ENCODE measurements at regions not wholly inside any gene's neighbourhood (a gene's known extent, or its start where the extent isn't known, plus 50 kb on each side); places are given as distances from the start of the nearest gene placed in this dataset.
"Not testable (repeated sequence)": the region's sequence is repeated elsewhere in the genome, so short reads cannot be mapped to it uniquely, and the experiment has no call there.

DNA sequence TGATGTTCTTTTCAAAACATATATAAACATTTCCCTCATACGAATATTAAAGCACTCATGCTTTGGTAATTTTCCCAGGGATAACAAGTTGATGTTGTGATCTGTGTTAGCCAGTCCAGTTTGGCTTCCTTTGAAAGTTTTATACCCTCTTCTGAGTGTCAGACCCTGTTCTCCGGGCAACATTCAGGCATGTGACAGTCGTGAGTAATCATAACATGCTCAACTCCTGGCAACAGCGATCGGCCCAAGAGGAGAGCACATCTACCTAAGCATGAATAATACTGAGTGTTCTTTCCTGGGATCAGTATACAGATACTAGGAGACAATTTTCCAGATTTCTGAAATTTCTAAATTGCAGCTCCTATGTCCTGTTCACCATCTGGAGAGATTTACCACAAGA, 1086.4 kb downstream of the CDH8 start:
- DNase-seq = no peak

DNA sequence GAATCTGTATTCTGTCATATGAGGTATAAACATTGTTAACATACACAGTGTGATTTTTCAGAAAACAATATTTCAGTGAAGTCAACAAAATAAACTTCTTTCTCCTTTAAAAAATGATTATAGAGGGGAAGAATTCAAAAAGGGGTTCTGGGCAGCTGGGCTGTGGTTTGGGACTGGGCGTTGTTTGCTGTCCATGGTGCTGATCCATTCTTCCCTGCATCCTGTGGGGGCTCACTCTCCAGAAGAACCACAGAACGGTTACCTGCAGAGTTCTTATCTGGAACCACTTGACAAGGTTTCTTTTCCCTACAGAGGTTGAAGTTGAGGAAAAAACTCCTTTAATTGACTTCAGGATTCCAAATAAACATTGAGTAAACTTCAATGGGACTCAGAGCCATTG, 1091.0 kb downstream of the CDH8 start:
- DNase-seq = no peak

DNA sequence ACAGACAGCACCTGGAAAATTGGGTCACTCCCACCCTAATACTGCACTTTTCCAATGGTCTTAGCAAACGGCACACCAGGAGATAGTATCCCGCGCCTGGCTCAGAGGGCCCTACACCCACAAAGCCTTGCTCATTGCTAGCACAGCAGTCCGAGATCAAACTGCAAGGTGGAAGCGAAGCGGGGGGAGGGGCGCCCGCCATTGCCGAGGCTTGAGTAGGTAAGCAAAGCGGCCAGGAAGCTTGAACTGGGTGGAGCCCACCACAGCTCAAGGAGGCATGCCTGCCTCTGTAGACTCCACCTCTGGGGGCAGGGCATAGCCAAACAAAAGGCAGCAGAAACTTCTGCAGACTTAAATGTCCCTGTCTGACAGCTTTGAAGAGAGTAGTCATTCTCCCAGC, 1100.0 kb downstream of the CDH8 start:
- DNase-seq = not testable (repeated sequence)

DNA sequence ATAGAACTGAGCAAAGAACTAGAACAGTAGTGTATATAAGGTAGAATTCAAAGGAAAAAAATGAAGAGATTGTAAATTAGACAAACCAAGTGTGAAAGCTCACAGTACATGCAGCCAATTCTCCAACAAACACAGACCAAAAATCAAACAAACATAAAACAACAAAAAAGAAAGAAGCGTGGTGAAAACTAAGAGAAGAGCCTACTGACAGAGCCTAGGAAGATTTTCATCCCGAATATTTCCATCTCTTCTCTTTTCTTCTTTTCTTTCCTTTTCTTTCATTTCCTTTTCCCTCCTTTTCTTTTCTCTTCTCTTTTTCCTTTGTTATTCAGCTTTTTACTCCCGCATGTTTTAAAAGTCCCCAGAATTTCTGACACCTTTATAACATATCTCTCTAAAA, 1103.6 kb downstream of the CDH8 start:
- DNase-seq = no peak

DNA sequence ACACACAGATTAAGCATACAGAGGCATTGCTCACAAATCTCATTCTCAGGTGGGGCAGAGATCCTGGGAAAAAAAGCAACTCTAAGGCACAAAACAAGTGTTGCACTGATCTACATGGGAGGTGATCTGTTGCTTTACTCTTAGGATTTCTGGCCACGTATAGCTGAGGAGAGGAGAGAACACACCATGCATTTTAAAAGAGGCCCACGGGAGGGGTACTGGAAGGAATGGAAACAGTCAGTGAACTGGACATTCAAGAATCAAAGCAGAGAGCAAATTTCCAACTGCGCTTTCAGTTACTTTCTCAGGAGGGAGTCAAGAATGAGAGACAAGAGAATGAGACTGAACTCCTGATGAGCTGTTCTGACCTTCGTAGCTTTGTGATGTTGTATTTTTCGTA, 1105.9 kb downstream of the CDH8 start:
- no peak for DNase-seq

DNA sequence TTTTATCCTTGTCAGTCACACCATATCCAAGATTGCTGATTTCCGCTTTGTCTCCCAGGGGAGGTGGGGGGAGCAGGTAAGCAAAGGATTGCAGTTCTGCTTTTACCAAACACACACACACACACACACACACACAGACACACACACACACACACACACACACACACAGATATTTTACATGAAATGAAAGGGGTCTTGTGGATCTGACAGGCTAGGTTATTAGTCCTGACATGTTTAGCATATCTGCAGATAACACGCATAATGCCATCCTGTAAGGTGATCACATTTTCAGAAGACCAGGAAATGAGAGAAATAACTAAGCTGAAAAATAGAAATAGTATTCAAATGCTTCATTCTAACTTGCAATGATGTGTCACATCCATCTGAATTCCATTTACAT, 1113.3 kb downstream of the CDH8 start:
- no peak for DNase-seq

DNA sequence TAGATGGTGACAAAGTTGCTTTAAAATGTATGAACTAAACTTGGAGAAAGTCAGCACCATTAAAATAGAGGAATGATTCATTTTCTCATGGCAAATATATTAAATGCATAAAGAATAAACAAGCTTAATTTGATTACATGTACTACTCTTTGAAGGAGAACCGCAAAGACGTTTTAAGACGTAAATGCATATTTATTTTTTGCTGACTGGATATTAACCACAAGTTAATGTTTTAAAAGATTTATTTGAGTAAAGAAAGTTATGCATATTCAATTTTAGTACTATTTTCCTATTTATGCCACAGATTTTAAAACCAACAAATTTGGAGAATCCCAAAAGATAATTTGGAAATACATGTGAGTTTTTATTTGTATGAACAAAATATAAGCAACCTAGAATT, 1121.9 kb downstream of the CDH8 start:
- no peak for DNase-seq

DNA sequence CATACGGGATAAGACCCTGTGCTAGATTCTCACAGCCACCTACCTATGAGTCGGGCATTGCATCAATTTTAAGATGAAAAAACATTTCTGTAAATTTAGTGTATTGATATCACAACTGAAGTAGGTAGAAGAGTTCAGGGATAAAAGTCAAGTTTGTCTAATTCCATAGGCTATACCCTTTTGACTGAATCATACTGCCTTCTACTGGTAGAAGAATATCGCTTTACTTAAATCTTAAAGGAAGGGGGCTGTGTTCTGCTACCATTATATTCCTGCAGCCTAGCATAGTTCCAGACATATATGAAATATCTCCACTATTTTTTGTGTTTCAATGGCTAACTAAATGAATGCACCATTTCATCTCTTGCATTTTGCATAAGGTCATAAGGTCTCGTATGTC, 1128.6 kb downstream of the CDH8 start:
- DNase-seq = no peak

DNA sequence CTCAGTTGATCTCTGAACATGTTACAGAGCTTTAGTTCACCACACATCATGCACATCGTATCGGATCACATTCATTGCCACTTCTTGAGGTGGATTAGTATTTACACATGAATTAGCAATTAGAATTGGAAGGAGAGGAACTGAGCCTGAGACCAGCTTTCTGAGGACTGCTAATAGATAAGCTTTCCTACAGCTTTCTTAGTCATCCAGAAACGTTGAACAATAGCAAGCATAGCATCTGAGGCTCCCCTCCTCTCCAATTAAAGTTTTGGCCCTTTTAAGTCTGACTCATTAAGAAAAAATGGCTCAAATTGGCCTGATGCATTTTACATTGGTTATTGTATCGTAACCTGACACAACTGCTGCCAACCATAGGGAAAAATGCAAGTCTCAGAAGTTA, 1130.4 kb downstream of the CDH8 start:
- no peak for DNase-seq

DNA sequence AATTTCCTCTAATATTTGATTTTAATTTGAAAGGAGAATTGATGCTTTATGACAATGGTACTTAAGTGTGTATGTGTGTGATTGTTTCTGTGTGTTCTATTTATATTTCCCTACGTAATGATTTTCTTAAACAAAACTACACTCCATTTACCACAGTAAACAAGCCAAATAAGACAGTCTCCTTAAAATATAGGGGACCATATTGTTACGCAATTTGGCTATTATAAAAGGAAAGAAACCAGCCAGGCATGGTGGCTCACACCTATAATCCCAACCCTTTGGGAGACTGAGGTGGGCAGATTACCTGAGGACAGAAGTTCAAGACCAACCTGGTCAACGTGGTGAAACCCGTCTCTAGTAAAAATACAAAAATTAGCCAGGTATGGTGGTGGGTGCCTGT, 1134.1 kb downstream of the CDH8 start:
- no peak for DNase-seq

DNA sequence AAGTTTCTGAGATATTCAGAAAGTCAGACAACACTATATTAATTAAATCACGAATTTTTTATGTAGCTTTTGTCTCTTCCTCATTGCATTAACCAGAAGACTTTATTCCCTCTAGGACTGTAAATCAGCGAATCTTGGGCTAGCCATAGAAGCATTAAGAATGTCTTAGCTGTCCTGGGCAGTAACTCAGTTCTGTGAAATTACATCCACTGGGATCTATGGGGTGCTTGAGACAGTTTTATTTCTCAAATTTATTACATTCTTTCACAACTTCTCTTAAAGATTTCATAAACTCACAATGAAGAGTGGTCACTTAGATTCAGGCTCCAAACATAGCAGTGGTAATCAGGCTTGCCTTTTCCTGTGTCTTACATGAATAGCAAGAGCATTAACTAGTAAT, 1153.4 kb downstream of the CDH8 start:
- no peak for DNase-seq

DNA sequence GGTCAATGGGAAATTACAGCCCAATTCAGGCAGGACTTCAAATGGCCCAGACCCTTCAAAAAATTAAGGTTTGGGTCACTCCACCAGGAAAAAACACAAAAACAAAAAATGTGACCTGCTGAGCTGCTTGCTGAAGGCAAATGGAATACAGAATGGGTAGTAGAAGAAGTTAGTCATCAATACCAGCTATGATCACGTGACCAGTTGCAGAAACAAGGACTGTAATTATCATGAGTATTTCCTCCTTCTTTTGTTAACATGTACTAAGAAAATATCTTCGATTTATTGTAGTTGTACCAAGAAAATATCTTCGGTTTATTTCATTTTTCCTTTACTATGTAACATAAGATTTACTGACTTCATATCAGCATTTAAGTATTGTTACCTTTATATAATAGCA, 1183.6 kb downstream of the CDH8 start:
- no peak for DNase-seq

DNA sequence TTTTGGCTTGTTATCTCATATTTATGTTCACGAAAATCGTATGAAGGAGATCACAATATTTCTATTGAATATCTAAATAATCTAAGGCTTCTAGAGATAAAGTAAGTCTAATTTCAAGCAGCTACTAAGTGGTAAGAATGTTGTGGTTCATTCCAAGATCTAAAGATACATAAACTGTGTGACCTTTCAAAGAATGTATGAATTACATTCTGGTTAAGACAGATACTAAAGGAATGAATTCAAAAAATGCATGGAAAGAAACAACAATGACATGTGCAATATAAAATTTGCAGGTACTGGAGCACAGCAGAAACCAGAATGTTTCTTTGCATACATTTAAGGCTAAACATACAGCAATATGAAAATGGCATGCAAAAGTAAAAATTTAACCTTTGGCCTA, 1214.6 kb downstream of the CDH8 start:
- no peak for DNase-seq

DNA sequence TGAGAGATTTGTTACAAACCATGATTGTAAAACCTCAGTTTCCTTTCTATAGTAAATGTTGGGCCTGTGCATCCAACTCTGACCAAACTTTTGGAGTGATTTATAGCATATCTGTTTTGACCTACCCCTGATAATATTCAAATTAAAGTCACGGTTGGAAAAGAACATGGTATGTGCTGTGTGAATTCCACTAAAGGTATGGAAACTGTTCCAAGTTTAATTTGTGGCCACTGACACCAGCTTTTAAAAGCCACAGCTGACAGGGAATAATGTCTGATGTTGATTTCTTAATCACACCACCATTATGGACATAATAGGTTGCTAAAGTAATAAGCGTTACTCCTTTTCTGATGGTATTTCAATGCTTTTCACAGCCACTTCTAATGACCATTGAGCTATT, 1215.9 kb downstream of the CDH8 start:
- DNase-seq = no peak

DNA sequence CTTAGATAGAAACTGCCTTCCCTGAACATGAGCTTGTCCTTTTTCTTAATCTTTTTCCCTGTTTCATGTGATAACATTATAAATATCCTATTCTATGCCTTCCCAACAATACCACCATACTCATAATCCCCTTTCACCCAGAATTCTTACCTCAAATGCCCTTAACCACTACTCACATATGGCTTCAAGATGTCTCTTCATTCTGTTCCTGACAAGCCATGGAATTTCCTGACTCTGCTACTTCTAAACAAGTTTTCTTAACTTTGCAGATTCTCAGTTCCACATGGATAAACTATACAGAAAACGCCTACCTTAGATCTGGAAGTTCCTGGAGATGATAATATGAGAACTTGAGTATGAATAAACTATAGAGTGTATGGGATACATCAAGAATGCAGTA, 1217.8 kb downstream of the CDH8 start:
- no peak for DNase-seq

DNA sequence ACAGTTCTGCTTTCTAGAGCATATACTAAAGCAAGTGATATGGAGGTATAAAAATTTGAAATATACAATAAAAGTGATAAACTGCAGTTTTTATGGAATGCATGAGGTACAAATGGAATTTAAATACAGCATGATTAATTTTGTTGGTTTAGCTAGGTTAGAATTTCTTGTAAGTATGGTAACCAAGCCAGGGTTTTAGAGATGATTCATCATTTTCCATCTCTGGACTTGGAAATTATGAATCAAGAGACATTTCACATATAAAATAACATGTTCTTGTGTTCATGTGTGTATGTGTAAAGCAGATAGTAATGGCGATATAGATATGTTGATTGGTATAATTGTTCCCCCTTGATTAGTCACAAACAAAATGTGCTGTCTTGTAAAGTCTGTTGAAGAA, 1219.8 kb downstream of the CDH8 start:
- DNase-seq = no peak

DNA sequence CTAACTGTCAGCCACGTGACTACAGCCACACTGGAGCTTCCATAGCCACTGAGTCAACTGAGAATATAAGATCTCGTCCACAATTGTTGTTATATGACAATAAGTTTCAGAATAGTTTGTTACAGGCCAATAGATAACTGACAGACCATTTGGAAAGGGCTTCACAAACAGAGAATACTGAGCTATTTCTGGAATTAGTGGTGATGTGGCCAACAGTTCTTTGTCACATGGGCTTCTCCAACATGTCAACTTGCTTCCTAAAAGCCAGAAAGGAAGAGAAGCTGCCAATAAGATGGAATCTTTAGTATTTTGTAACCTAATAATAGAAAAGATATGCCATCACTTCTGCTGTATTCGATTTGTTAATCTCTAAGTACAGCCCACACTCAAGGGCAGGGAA, 1220.4 kb downstream of the CDH8 start:
- no peak for DNase-seq

DNA sequence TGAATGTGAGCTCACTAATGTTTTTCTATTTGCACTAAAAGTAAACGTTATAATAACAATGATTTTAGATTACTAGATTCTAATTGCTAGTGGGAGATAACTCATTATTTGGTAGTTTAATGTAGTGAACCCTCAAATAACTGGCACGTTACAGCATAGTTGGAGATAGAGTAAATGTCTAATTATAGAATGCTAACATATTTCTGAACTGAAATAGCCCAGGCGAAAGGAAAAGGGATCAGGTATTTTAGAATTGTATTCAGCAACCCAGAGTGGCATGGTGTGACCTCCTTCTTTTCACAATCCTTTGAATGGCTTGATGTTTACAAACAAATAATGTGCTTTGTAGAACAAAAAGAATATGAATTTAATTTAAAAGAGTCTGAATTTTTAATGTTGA, 1221.2 kb downstream of the CDH8 start:
- DNase-seq = no peak

DNA sequence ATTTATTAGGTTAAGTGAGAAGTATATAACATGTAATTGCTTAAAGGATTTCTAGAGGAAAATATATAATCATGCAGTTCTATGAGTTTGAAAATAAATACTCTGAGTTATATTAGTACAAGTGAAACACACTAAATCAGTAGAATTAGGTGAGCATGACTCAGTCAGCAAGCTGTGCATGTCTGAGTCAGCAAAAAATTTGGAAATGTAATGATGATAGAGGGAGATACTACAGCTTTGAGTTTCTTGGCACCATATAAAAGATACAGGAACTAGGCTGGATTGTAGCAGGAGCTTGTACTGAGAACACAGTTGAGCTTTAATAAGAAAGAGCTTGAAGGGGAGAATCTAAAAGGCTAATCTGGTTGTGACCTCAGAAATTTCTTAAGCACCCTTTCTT, 1224.6 kb downstream of the CDH8 start:
- no peak for DNase-seq

DNA sequence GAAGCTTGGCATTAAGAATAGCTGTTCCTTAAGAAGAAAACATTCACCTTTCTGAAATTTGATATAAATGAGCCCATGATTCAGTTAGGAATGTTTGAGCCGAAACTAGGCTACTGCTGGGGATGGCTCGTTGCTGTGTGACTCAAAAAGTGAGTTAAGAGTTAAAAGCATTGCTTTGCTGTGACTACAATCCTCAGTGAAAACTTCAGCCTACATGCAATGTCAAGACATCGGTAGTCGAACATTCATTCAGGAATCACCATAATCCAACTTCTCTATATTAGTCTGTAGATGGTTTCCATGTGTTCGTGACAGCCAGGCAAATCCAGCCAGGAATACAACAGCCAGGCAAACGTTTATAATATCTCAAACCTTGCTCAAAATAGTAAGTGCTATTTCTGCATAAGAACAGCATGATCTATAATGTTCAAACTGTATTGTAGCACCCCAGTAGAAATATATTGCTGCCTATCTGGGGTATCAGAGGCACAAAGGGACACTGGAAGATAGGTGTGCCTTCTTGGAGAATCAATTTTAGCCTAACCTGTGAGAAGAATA, 1225.1 kb downstream of the CDH8 start:
- no peak for DNase-seq

DNA sequence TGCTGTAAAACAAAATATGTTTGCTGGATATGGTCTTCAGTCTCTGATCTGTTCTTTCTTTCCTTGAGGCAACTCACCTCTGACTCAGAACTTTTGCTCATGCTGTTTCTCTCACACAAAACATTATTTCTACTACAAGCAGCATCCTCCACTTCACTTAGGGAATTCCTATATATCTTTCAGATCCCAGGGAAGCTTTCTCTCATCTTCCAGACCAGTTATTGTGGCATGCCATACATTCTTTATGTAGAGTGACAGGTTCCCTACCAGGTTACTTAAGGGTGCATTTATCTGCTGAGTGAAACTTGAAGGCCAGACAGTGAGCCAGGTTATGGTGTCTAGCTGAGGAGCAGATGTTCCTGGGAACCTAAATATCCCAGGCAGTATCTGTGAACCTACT, 1226.0 kb downstream of the CDH8 start:
- DNase-seq = no peak

DNA sequence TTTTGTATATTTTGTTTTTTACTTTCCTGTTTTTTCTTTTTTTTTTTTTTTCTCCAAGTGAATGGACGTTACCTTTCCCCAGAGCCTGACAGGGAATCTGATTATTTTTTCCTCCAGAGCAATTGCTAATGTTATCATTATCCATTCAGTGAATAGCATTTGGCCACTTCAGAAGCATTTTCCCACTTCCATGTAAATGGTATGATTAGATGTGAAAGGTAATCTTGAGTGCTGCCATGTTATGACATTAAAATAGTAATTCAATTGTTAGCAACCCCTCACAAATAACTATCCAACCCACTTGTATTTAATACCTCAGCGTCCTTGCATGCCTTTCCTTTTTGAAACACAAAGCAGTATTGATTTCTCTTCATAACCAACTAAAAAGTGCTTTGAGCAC, 1243.8 kb downstream of the CDH8 start:
- no peak for DNase-seq

DNA sequence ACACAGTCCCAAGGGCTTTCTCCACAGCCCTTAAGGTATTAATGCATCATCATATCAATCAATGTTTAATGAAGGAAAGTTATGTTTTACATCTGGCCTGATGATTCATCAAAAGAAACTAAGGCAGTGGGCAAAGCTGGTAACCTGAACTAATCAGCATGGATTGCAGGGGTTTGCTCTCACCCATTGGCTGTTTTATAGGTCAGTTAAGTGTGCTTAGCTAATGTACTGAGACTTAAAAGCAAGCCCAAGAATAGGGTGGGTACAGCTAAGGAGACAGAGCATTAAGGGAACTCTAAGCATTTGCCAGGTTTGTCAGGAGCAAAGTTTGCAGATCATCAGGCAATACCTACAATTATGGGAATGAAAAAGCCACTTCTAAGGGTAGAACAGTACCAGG, 1247.6 kb downstream of the CDH8 start:
- no peak for DNase-seq

DNA sequence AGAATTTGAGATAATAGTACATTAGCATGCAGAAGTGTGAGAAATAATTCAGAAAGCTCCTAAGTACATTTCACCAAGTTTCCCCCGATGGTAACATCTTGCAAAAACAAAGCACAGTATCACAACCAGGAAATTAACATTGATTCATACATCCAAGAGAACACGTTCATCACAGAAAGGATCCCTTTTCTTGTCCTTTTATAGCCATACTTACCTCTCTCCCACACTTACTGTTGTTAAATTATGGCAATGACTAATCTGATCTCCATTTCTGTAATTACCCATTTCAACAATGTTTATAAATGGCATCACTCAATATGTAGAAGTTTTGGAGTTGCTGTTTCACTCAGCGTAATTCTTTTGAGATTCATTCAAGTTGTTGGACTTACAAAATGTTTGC, 1260.0 kb downstream of the CDH8 start:
- no peak for DNase-seq

DNA sequence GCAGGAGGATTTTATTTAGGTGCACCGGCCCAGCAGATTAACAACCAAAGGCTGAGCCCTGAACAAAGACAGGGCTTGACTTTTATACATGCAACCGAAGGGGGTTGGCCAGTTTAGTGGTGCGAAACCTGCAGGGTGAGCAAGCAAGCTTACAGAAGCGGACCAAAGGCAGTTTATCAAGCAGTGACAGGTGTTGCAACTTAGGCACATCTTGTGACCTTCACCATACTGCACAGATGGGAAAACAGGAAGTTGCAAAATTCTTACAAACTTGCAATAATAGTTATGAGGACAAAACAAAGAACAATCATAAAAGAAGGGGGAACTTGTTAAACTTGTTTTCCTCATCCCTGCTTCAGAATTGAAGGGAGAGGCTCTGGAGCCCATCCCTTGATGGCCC, 1265.1 kb downstream of the CDH8 start:
- no peak for DNase-seq

DNA sequence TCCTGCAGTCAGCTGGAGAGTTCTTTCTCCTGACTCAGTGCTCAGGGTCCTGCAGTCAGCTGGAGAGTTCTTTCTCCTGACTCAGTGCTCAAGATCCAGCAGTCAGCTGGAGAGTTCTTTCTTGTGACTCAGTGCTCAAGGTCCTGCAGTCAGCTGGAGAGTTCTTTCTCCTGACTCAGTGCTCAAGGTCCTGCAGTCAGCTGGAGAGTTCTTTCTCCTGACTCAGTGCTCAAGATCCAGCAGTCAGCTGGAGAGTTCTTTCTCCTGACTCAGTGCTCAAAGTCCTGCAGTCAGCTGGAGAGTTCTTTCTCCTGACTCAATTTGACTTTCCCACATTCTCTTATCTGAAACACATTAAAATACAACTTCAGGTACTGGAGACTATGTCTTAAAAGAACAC, 1265.9 kb downstream of the CDH8 start:
- DNase-seq = not testable (repeated sequence)

All from SHP77 treated with DMSO at 0.1 percent for 48 hours (cell line).